ENCODE measurements at regions not wholly inside any gene's neighbourhood (a gene's known extent, or its start where the extent isn't known, plus 50 kb on each side); places are given as distances from the start of the nearest gene placed in this dataset.

DNA sequence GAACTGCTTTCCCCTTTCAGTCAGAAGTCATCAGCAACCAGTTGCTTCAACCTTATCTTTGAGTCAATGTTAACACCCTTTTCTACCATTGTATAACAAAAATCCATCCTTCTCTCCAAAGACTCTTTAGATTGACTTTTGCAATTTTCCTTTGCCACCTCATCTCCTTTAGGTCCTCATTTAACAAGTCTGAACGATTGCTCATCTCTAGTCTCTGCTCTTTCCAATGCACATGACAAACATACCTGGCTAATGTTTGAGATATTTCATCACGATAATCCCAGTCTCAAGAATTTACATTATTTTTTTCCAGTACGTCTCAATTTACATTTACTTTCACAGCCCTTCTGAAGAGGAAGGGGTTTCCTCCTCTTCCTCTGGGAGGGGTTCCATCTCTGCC is 127.5 kb downstream of the KLF12 start:
- TF ChIP-seq, protein P1, sequence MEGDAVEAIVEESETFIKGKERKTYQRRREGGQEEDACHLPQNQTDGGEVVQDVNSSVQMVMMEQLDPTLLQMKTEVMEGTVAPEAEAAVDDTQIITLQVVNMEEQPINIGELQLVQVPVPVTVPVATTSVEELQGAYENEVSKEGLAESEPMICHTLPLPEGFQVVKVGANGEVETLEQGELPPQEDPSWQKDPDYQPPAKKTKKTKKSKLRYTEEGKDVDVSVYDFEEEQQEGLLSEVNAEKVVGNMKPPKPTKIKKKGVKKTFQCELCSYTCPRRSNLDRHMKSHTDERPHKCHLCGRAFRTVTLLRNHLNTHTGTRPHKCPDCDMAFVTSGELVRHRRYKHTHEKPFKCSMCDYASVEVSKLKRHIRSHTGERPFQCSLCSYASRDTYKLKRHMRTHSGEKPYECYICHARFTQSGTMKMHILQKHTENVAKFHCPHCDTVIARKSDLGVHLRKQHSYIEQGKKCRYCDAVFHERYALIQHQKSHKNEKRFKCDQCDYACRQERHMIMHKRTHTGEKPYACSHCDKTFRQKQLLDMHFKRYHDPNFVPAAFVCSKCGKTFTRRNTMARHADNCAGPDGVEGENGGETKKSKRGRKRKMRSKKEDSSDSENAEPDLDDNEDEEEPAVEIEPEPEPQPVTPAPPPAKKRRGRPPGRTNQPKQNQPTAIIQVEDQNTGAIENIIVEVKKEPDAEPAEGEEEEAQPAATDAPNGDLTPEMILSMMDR (IDR thresholded peaks at IDR 0.05; ENCODE audit: low read length, missing control alignments), result no peak
- DNase-seq (ENCODE audit: low read depth), result no peak
- no peak overlapping the region for H3K4me3 ChIP-seq (replicated peaks; ENCODE audit: low read depth, low read length)

DNA sequence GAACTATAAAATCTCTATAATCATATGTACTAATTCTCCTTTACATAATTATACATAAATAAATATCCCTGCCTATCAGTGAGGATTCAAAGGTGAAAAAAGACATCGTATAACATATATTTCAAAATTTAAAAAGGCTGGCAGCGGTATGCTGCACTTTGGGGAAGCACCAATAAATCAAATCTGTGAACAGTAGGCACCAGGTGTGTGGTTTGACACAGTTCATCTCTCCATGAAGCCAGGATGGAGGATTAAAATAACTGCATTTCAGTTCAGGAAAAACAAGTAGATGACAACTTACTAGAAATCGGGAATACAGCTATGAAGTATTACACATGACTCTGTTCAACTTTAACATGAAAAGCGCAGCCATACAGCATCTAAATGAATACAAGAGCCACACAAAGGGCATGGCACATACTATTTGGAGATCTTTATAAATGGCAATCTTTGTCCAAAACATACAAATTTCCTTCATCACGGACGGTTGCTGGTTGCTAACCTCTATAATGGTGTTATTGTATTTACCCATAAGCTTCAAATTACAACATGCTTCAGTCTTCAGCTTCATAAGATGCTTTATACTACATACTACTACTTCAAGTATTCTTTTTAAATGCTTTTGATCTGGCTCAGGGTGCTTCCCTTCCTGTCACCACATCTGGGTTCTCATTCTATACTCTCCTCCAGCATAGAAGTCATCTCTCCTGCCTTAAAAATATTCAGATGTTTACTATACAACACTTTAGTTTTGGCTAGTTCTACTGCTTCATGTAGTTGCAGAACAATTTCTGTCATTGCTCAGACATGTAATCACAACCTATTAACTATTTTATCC is 128.7 kb downstream of the KLF12 start:
- TF ChIP-seq, protein P1 (IDR thresholded peaks at IDR 0.05; ENCODE audit: low read length, missing control alignments), result no peak
- no peak for DNase-seq (ENCODE audit: low read depth)
- H3K4me3 ChIP-seq (replicated peaks; ENCODE audit: low read depth, low read length), result no peak overlapping the region

DNA sequence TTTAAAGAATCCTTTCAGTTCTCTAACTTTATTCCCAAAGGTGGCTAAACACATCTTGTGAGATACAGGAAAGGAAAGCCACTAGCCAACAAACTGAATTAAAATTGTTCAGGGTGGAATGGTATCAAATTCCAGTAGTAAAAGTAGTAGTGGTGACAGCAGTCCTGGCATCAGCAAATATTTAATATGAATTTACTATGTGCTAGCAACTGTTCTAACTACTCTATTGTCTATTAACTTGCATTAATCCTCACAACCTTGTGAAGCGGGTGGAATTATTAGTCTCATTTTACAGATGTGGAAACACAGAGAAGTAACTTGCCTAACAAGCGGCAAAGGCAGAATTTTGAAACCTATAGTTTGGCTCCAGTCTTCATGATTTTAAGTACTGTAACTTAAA is 130.1 kb downstream of the KLF12 start:
- DNase-seq (ENCODE audit: low read depth), result no peak
- TF ChIP-seq, protein P1 (IDR thresholded peaks at IDR 0.05; ENCODE audit: low read length, missing control alignments), result no peak
- H3K4me3 ChIP-seq (replicated peaks; ENCODE audit: low read depth, low read length), result no peak overlapping the region

- TF ChIP-seq, protein P1 (IDR thresholded peaks at IDR 0.05; ENCODE audit: low read length, missing control alignments), result no peak
- H3K4me3 ChIP-seq (replicated peaks; ENCODE audit: low read depth, low read length), result no peak overlapping the region
- DNase-seq (ENCODE audit: low read depth), result no peak
These were observed 130.8 kb downstream of the KLF12 start for GRCh38 chr13:74003374-74003773.

DNA sequence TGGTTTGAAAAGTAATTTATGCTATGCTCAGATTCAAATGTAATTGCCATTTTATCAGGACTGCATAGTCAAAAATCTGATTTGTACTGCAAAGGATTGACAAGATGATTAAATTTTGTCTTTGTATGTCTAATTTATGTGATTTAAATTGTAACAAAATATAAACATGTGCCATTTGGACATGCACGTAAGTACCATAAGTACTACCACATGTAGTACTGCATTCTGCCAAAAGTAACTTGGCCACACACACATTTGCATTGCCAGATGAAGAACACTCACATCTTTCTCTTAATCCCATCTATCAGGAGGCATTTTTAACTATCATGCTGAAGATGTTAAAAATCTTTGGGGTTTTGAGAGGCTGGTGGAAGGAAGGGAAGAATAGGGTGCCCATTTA is 133.3 kb downstream of the KLF12 start:
- no peak overlapping the region for H3K4me3 ChIP-seq (replicated peaks; ENCODE audit: low read depth, low read length)
- DNase-seq (ENCODE audit: low read depth), result no peak
- TF ChIP-seq, protein P1 (IDR thresholded peaks at IDR 0.05; ENCODE audit: low read length, missing control alignments), result no peak

DNA sequence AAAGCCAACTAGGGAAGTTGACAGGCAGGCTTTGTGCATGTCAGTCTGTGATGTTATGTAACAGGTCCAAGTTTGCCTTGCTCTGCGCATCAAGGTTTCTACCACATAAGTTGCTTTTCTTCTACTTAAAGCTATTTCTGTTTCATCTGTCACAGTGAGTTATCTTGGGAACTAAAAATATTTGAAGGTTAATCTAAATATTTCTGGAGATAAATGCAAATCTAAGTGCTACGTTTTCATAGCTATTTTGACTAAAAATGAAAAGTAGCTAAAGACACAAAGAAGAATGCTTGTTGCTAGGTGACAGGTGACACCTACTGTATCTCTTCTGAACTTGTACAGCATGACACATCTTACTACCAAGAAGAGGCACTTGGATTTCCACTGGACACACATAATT is 135.6 kb downstream of the KLF12 start:
- H3K4me3 ChIP-seq (replicated peaks; ENCODE audit: low read depth, low read length), result no peak overlapping the region
- DNase-seq (ENCODE audit: low read depth), result no peak
- TF ChIP-seq, protein P1 (IDR thresholded peaks at IDR 0.05; ENCODE audit: low read length, missing control alignments), result no peak

DNA sequence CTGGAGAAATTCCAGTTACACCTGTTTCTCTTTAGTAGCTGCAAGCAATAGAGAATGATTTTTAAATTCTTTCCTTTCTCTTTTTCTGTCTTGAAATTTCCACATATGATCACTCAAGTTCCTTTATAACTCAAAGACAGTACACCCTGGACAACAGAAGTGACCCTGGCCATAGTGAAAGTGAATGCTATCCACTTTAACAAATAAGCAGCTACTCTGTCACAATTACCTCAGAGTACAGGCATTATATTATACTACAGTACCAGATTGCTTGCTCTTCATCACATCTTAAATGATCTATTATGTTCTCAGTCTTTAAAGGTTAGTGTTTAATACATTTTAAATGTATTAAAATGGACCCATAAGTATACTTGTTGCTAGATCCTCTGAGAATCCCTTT is 136.2 kb downstream of the KLF12 start:
- DNase-seq (ENCODE audit: low read depth), result no peak
- no peak overlapping the region for H3K4me3 ChIP-seq (replicated peaks; ENCODE audit: low read depth, low read length)
- TF ChIP-seq, protein P1 (IDR thresholded peaks at IDR 0.05; ENCODE audit: low read length, missing control alignments), result no peak

All from fibroblast of pulmonary artery (primary cell).